ENCODE measurements at regions not wholly inside any gene's neighbourhood (a gene's known extent, or its start where the extent isn't known, plus 50 kb on each side); places are given as distances from the start of the nearest gene placed in this dataset.

GRCh38 chr7:10205696-10206095 lies 768.0 kb upstream of the PHF14 start:
- no peak overlapping the region for H3K27ac ChIP-seq (ENCODE audit: low read length)
- no peak overlapping the region for H3K4me3 ChIP-seq (ENCODE audit: low read length)
- no peaks in the 10 kb centered on the region for H3K27me3 ChIP-seq (ENCODE audit: low read length)
- no peak overlapping the region for H3K4me2 ChIP-seq (ENCODE audit: low read depth, low read length, poor library complexity, severe bottlenecking)
- no peaks in the 10 kb centered on the region for H3K36me3 ChIP-seq (ENCODE audit: insufficient read depth, low read length)
- no peaks in the 10 kb centered on the region for H3K79me2 ChIP-seq (ENCODE audit: low read length)
- H3K9me3 ChIP-seq (ENCODE audit: low read length), result no peaks in the 10 kb centered on the region; the same call in 1 of the 2 replicates
- no peaks in the 10 kb centered on the region for H4K20me1 ChIP-seq (ENCODE audit: insufficient read depth, low read depth, low read length)
- no peaks in the 10 kb centered on the region for H3K4me1 ChIP-seq (ENCODE audit: low read length)
- no peak overlapping the region for H2AFZ ChIP-seq (ENCODE audit: low read length)
- no peaks in the 10 kb centered on the region for H3K9me2 ChIP-seq (replicated peaks; ENCODE audit: insufficient read depth, low read length)
- no peak for DNase-seq
- no peak overlapping the region for H3K9ac ChIP-seq (ENCODE audit: low read length)

- no peak overlapping the region for H3K9ac ChIP-seq (ENCODE audit: low read length)
- H3K4me2 ChIP-seq (ENCODE audit: low read depth, low read length, poor library complexity, severe bottlenecking), result no peak overlapping the region
- H3K9me3 ChIP-seq (ENCODE audit: low read length), result peaks cover under 1% of the 10 kb centered on the region
- H2AFZ ChIP-seq (ENCODE audit: low read length), result no peak overlapping the region
- H3K9me2 ChIP-seq (replicated peaks; ENCODE audit: insufficient read depth, low read length), result no peaks in the 10 kb centered on the region
- H3K36me3 ChIP-seq (ENCODE audit: insufficient read depth, low read length), result no peaks in the 10 kb centered on the region
- no peaks in the 10 kb centered on the region for H4K20me1 ChIP-seq (ENCODE audit: insufficient read depth, low read depth, low read length)
- no peak overlapping the region for H3K4me3 ChIP-seq (ENCODE audit: low read length)
- no peak for DNase-seq
- no peaks in the 10 kb centered on the region for H3K79me2 ChIP-seq (ENCODE audit: low read length)
- no peaks in the 10 kb centered on the region for H3K27me3 ChIP-seq (ENCODE audit: low read length)
- no peak overlapping the region for H3K27ac ChIP-seq (ENCODE audit: low read length)
- no peaks in the 10 kb centered on the region for H3K4me1 ChIP-seq (ENCODE audit: low read length)
Measured at GRCh38 chr7:10210000-10210399, 763.7 kb upstream of the PHF14 start.

- no peak overlapping the region for H3K9ac ChIP-seq (ENCODE audit: low read length)
- no peaks in the 10 kb centered on the region for H3K79me2 ChIP-seq (ENCODE audit: low read length)
- no peaks in the 10 kb centered on the region for H4K20me1 ChIP-seq (ENCODE audit: insufficient read depth, low read depth, low read length)
- H3K4me1 ChIP-seq (ENCODE audit: low read length), result no peaks in the 10 kb centered on the region
- no peaks in the 10 kb centered on the region for H3K36me3 ChIP-seq (ENCODE audit: insufficient read depth, low read length)
- no peak overlapping the region for H3K27ac ChIP-seq (ENCODE audit: low read length)
- DNase-seq, result no peak
- H3K27me3 ChIP-seq (ENCODE audit: low read length), result no peaks in the 10 kb centered on the region
- no peak overlapping the region for H3K4me3 ChIP-seq (ENCODE audit: low read length)
- peaks cover 3% of the 10 kb centered on the region for H3K9me3 ChIP-seq (ENCODE audit: low read length)
- H3K4me2 ChIP-seq (ENCODE audit: low read depth, low read length, poor library complexity, severe bottlenecking), result no peak overlapping the region
- H2AFZ ChIP-seq (ENCODE audit: low read length), result no peak overlapping the region
- no peaks in the 10 kb centered on the region for H3K9me2 ChIP-seq (replicated peaks; ENCODE audit: insufficient read depth, low read length)
Measured at GRCh38 chr7:10211016-10211415, 762.7 kb upstream of the PHF14 start.

GRCh38 chr7:10211861-10212260 lies 761.8 kb upstream of the PHF14 start:
- H3K4me3 ChIP-seq (ENCODE audit: low read length), result no peak overlapping the region
- no peak overlapping the region for H3K9ac ChIP-seq (ENCODE audit: low read length)
- no peak overlapping the region for H2AFZ ChIP-seq (ENCODE audit: low read length)
- H4K20me1 ChIP-seq (ENCODE audit: insufficient read depth, low read depth, low read length), result no peaks in the 10 kb centered on the region
- H3K9me2 ChIP-seq (replicated peaks; ENCODE audit: insufficient read depth, low read length), result no peaks in the 10 kb centered on the region
- H3K27me3 ChIP-seq (ENCODE audit: low read length), result no peaks in the 10 kb centered on the region
- no peak overlapping the region for H3K4me2 ChIP-seq (ENCODE audit: low read depth, low read length, poor library complexity, severe bottlenecking)
- no peaks in the 10 kb centered on the region for H3K79me2 ChIP-seq (ENCODE audit: low read length)
- no peak for DNase-seq
- H3K36me3 ChIP-seq (ENCODE audit: insufficient read depth, low read length), result no peaks in the 10 kb centered on the region
- H3K4me1 ChIP-seq (ENCODE audit: low read length), result no peaks in the 10 kb centered on the region
- H3K27ac ChIP-seq (ENCODE audit: low read length), result no peak overlapping the region
- peaks cover 3% of the 10 kb centered on the region for H3K9me3 ChIP-seq (ENCODE audit: low read length)

- Histone ChIP-seq H3K9ac (ENCODE audit: low read length) (no peak overlapping the region), H3K27me3 (ENCODE audit: low read length) (no peaks in the 10 kb centered on the region), H3K9me3 (ENCODE audit: low read length) (peaks cover 3% of the 10 kb centered on the region), H3K79me2 (ENCODE audit: low read length) (no peaks in the 10 kb centered on the region), H3K4me2 (ENCODE audit: low read depth, low read length, poor library complexity, severe bottlenecking) (no peak overlapping the region), H3K9me2 (replicated peaks; ENCODE audit: insufficient read depth, low read length) (no peaks in the 10 kb centered on the region), H3K36me3 (ENCODE audit: insufficient read depth, low read length) (no peaks in the 10 kb centered on the region), H2AFZ (ENCODE audit: low read length) (no peak overlapping the region), H4K20me1 (ENCODE audit: insufficient read depth, low read depth, low read length) (no peaks in the 10 kb centered on the region), H3K4me3 (ENCODE audit: low read length) (no peak overlapping the region), H3K27ac (ENCODE audit: low read length) (no peak overlapping the region), H3K4me1 (ENCODE audit: low read length) (no peaks in the 10 kb centered on the region)
- no peak for DNase-seq
Measured at GRCh38 chr7:10212649-10213048, 761.0 kb upstream of the PHF14 start.

- H4K20me1 ChIP-seq (ENCODE audit: insufficient read depth, low read depth, low read length), result no peaks in the 10 kb centered on the region
- H3K27me3 ChIP-seq (ENCODE audit: low read length), result no peaks in the 10 kb centered on the region
- H3K79me2 ChIP-seq (ENCODE audit: low read length), result no peaks in the 10 kb centered on the region
Measured at GRCh38 chr7:10216462-10216861, 757.2 kb upstream of the PHF14 start.

GRCh38 chr7:10221084-10221483 lies 752.6 kb upstream of the PHF14 start:
- no peak for DNase-seq
- H3K79me2 ChIP-seq (ENCODE audit: low read length), result no peaks in the 10 kb centered on the region
- no peak overlapping the region for H3K4me3 ChIP-seq (ENCODE audit: low read length)
- H3K27ac ChIP-seq (ENCODE audit: low read length), result no peak overlapping the region
- H2AFZ ChIP-seq (ENCODE audit: low read length), result no peak overlapping the region
- H3K36me3 ChIP-seq (ENCODE audit: insufficient read depth, low read length), result no peaks in the 10 kb centered on the region
- no peaks in the 10 kb centered on the region for H3K27me3 ChIP-seq (ENCODE audit: low read length)
- H4K20me1 ChIP-seq (ENCODE audit: insufficient read depth, low read depth, low read length), result no peaks in the 10 kb centered on the region
- H3K4me1 ChIP-seq (ENCODE audit: low read length), result no peaks in the 10 kb centered on the region
- peaks cover 10% of the 10 kb centered on the region for H3K9me3 ChIP-seq (ENCODE audit: low read length)
- no peak overlapping the region for H3K9ac ChIP-seq (ENCODE audit: low read length)
- H3K4me2 ChIP-seq (ENCODE audit: low read depth, low read length, poor library complexity, severe bottlenecking), result no peak overlapping the region
- no peaks in the 10 kb centered on the region for H3K9me2 ChIP-seq (replicated peaks; ENCODE audit: insufficient read depth, low read length)

More at GRCh38 chr7:10216462-10216861, 757.2 kb upstream of the PHF14 start:
- no peak overlapping the region for H2AFZ ChIP-seq (ENCODE audit: low read length)
- no peak overlapping the region for H3K4me2 ChIP-seq (ENCODE audit: low read depth, low read length, poor library complexity, severe bottlenecking)
- H3K9me3 ChIP-seq (ENCODE audit: low read length), result peaks cover 7% of the 10 kb centered on the region
- H3K4me3 ChIP-seq (ENCODE audit: low read length), result no peak overlapping the region
- no peaks in the 10 kb centered on the region for H3K36me3 ChIP-seq (ENCODE audit: insufficient read depth, low read length)
- H3K9me2 ChIP-seq (replicated peaks; ENCODE audit: insufficient read depth, low read length), result no peaks in the 10 kb centered on the region
- no peak for DNase-seq
- no peak overlapping the region for H3K9ac ChIP-seq (ENCODE audit: low read length)
- no peak overlapping the region for H3K27ac ChIP-seq (ENCODE audit: low read length)
- no peaks in the 10 kb centered on the region for H3K4me1 ChIP-seq (ENCODE audit: low read length)

GRCh38 chr7:10222976-10223375 lies 750.7 kb upstream of the PHF14 start:
- no peak overlapping the region for H3K27ac ChIP-seq (ENCODE audit: low read length)
- no peak overlapping the region for H3K9ac ChIP-seq (ENCODE audit: low read length)
- H3K4me2 ChIP-seq (ENCODE audit: low read depth, low read length, poor library complexity, severe bottlenecking), result no peak overlapping the region
- no peaks in the 10 kb centered on the region for H3K27me3 ChIP-seq (ENCODE audit: low read length)
- no peaks in the 10 kb centered on the region for H4K20me1 ChIP-seq (ENCODE audit: insufficient read depth, low read depth, low read length)
- H2AFZ ChIP-seq (ENCODE audit: low read length), result no peak overlapping the region
- H3K9me3 ChIP-seq (ENCODE audit: low read length), result peaks cover 10% of the 10 kb centered on the region
- H3K4me1 ChIP-seq (ENCODE audit: low read length), result no peaks in the 10 kb centered on the region
- no peak for DNase-seq
- no peaks in the 10 kb centered on the region for H3K36me3 ChIP-seq (ENCODE audit: insufficient read depth, low read length)
- H3K9me2 ChIP-seq (replicated peaks; ENCODE audit: insufficient read depth, low read length), result no peaks in the 10 kb centered on the region
- no peaks in the 10 kb centered on the region for H3K79me2 ChIP-seq (ENCODE audit: low read length)
- H3K4me3 ChIP-seq (ENCODE audit: low read length), result no peak overlapping the region

- Histone ChIP-seq H3K9me2 (replicated peaks; ENCODE audit: insufficient read depth, low read length) (no peaks in the 10 kb centered on the region), H3K27ac (ENCODE audit: low read length) (no peak overlapping the region), H3K4me3 (ENCODE audit: low read length) (no peak overlapping the region), H3K9me3 (ENCODE audit: low read length) (peaks cover 10% of the 10 kb centered on the region), H3K36me3 (ENCODE audit: insufficient read depth, low read length) (no peaks in the 10 kb centered on the region), H2AFZ (ENCODE audit: low read length) (no peak overlapping the region), H3K27me3 (ENCODE audit: low read length) (no peaks in the 10 kb centered on the region), H3K4me1 (ENCODE audit: low read length) (no peaks in the 10 kb centered on the region), H3K4me2 (ENCODE audit: low read depth, low read length, poor library complexity, severe bottlenecking) (no peak overlapping the region), H4K20me1 (ENCODE audit: insufficient read depth, low read depth, low read length) (no peaks in the 10 kb centered on the region), H3K79me2 (ENCODE audit: low read length) (no peaks in the 10 kb centered on the region), H3K9ac (ENCODE audit: low read length) (no peak overlapping the region)
- DNase-seq, result no peak
Measured at GRCh38 chr7:10225275-10225674, 748.4 kb upstream of the PHF14 start.

Data from Karpas-422 (cell line).